A549 (cell line): ENCODE measurements at regions not wholly inside any gene's neighbourhood (a gene's known extent, or its start where the extent isn't known, plus 50 kb on each side); places are given as distances from the start of the nearest gene placed in this dataset.

Source experiments
- POLR2A ChIP-seq: IDR thresholded peaks from 2 replicates; pipeline ENCODE4 v1.6.1; 2012; ENCODE audit warnings: mild to moderate bottlenecking, low read length
- RCOR1 ChIP-seq: fragments of 150-350 bp; IDR thresholded peaks from 2 replicates; pipeline ENCODE4 v1.6.1; 2014; ENCODE audit warnings: antibody characterized with exemption, low read length, low read depth

- TF ChIP-seq RCOR1 (no peak), POLR2A (no peak)
These were observed 189.2 kb upstream of the IER5L start for GRCh38 chr9:129367287-129367686.
